GM19240 (cell line): ENCODE measurements at regions not wholly inside any gene's neighbourhood (a gene's known extent, or its start where the extent isn't known, plus 50 kb on each side); places are given as distances from the start of the nearest gene placed in this dataset.
"Not testable (repeated sequence)": the region's sequence is repeated elsewhere in the genome, so short reads cannot be mapped to it uniquely, and the experiment has no call there.

Source experiments
- DNase-seq: peaks from one replicate; pipeline ENCODE4 v3.0.0; 2011; ENCODE audit warnings: low spot score; ENCODE audit not compliant: insufficient read length

GRCh38 chr1:14254251-14254650, 344.2 kb upstream of the KAZN start:
- DNase-seq: no peak

GRCh38 chr1:14255233-14255632, 343.3 kb upstream of the KAZN start:
- no peak for DNase-seq

- no peak for DNase-seq
Measured at GRCh38 chr1:14255711-14256110, 342.8 kb upstream of the KAZN start.

- DNase-seq: no peak
Measured at GRCh38 chr1:14259191-14259757, 339.2 kb upstream of the KAZN start.

GRCh38 chr1:14260480-14260879, 338.0 kb upstream of the KAZN start:
- no peak for DNase-seq

- DNase-seq: no peak
Measured at GRCh38 chr1:14261395-14261794, 337.1 kb upstream of the KAZN start.

GRCh38 chr1:14262637-14263036, 335.8 kb upstream of the KAZN start:
- no peak for DNase-seq

GRCh38 chr1:14263225-14263624, 335.3 kb upstream of the KAZN start:
- DNase-seq: no peak

- DNase-seq: no peak
Measured at GRCh38 chr1:14263671-14264070, 334.8 kb upstream of the KAZN start.

- DNase-seq: no peak
Measured at GRCh38 chr1:14265495-14265894, 333.0 kb upstream of the KAZN start.

GRCh38 chr1:14267991-14268390, 330.5 kb upstream of the KAZN start:
- no peak for DNase-seq

- no peak for DNase-seq
Measured at GRCh38 chr1:14270821-14271220, 327.7 kb upstream of the KAZN start.

- no peak for DNase-seq
Measured at GRCh38 chr1:14273811-14274210, 324.7 kb upstream of the KAZN start.

GRCh38 chr1:14279891-14280290, 318.6 kb upstream of the KAZN start:
- not testable (repeated sequence) for DNase-seq

GRCh38 chr1:14280909-14281308, 317.6 kb upstream of the KAZN start:
- DNase-seq: no peak

GRCh38 chr1:14281412-14281811, 317.1 kb upstream of the KAZN start:
- no peak for DNase-seq

- DNase-seq: no peak
Measured at GRCh38 chr1:14282707-14283106, 315.8 kb upstream of the KAZN start.

- no peak for DNase-seq
Measured at GRCh38 chr1:14285238-14285637, 313.2 kb upstream of the KAZN start.

- not testable (repeated sequence) for DNase-seq
Measured at GRCh38 chr1:14291182-14291581, 307.3 kb upstream of the KAZN start.

- DNase-seq: no peak
Measured at GRCh38 chr1:14292520-14292919, 306.0 kb upstream of the KAZN start.

- DNase-seq: no peak
Measured at GRCh38 chr1:14294006-14294405, 304.5 kb upstream of the KAZN start.

GRCh38 chr1:14294860-14295536, 303.5 kb upstream of the KAZN start:
- DNase-seq: no peak

- DNase-seq: no peak
Measured at GRCh38 chr1:14296795-14297194, 301.7 kb upstream of the KAZN start.
